ENCODE measurements at regions not wholly inside any gene's neighbourhood (a gene's known extent, or its start where the extent isn't known, plus 50 kb on each side); places are given as distances from the start of the nearest gene placed in this dataset.

- Histone ChIP-seq H3K27ac (no peak overlapping the region), H3K4me3 (no peak overlapping the region), H3K9me3 (no peaks in the 10 kb centered on the region), H3K36me3 (no peaks in the 10 kb centered on the region), H3K27me3 (no peaks in the 10 kb centered on the region), H3K4me1 (no peaks in the 10 kb centered on the region)
- no peak for DNase-seq (ENCODE audit: low spot score)
- no peak for TF ChIP-seq CTCF (IDR thresholded peaks at IDR 0.05)
Observed at GRCh38 chr5:54736003-54736797, 218.6 kb downstream of the SNX18 start.

GRCh38 chr5:54733101-54733500 is 215.5 kb downstream of the SNX18 start:
- no peaks in the 10 kb centered on the region for H3K27me3 ChIP-seq
- no peak overlapping the region for H3K4me3 ChIP-seq
- no peaks in the 10 kb centered on the region for H3K9me3 ChIP-seq
- no peak for TF ChIP-seq CTCF (IDR thresholded peaks at IDR 0.05)
- H3K27ac ChIP-seq: no peak overlapping the region
- DNase-seq (ENCODE audit: low spot score): no peak
- H3K36me3 ChIP-seq: no peaks in the 10 kb centered on the region
- no peaks in the 10 kb centered on the region for H3K4me1 ChIP-seq

- no peaks in the 10 kb centered on the region for H3K4me1 ChIP-seq
- no peaks in the 10 kb centered on the region for H3K27me3 ChIP-seq
- no peak for TF ChIP-seq CTCF (IDR thresholded peaks at IDR 0.05)
- H3K27ac ChIP-seq: no peak overlapping the region
- no peak overlapping the region for H3K4me3 ChIP-seq
- DNase-seq (ENCODE audit: low spot score): no peak
- no peaks in the 10 kb centered on the region for H3K36me3 ChIP-seq
- no peaks in the 10 kb centered on the region for H3K9me3 ChIP-seq
Observed at GRCh38 chr5:54732108-54732507, 214.5 kb downstream of the SNX18 start.

- Histone ChIP-seq H3K27ac (no peak overlapping the region), H3K9me3 (no peaks in the 10 kb centered on the region), H3K36me3 (no peaks in the 10 kb centered on the region), H3K27me3 (no peaks in the 10 kb centered on the region), H3K4me1 (no peaks in the 10 kb centered on the region), H3K4me3 (no peak overlapping the region)
- no peak for TF ChIP-seq CTCF (IDR thresholded peaks at IDR 0.05)
- no peak for DNase-seq (ENCODE audit: low spot score)
Observed at GRCh38 chr5:54728588-54728915, 211.0 kb downstream of the SNX18 start.

- Histone ChIP-seq H3K4me3 (no peak overlapping the region), H3K4me1 (no peaks in the 10 kb centered on the region), H3K27me3 (no peaks in the 10 kb centered on the region), H3K27ac (no peak overlapping the region), H3K9me3 (no peaks in the 10 kb centered on the region), H3K36me3 (no peaks in the 10 kb centered on the region)
- no peak for DNase-seq (ENCODE audit: low spot score)
- TF ChIP-seq CTCF (IDR thresholded peaks at IDR 0.05): no peak
Observed at GRCh38 chr5:54727874-54728587, 210.5 kb downstream of the SNX18 start.

Data from right atrium auricular region (tissue), 2 donors.